LHCN-M2 (cell line): ENCODE measurements at regions not wholly inside any gene's neighbourhood (a gene's known extent, or its start where the extent isn't known, plus 50 kb on each side); places are given as distances from the start of the nearest gene placed in this dataset.
A peak's percentile ranks its signal among the peaks of the same experiment; 100 is the strongest.

Experiments used
- DNase-seq: peaks from one replicate; pipeline ENCODE4 v3.0.0-alpha.2; 2012; ENCODE audit warnings: low read depth

DNA sequence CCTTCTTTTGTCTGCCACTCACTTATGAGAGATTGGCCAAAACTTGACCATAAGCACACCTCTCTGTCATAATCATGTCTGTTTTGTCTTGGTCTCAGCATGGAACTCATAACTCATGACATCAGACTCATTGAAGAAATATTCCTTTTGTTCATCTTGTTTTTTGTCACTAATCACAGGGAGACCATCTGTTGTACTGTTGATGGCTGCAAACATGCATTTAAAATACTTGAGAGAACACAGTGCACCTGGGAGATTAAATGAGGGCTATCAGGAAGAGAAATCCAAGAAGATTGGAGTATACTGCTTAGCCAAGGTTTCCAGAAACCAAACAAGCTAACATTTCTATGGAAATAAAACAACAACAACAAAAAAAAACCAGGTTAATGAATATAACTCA, 689.7 kb downstream of the EPM2A start:
- DNase-seq = peak; percentile 31

GRCh38 chr6:145047891-145048290, 687.4 kb downstream of the EPM2A start:
- no peak for DNase-seq

DNA sequence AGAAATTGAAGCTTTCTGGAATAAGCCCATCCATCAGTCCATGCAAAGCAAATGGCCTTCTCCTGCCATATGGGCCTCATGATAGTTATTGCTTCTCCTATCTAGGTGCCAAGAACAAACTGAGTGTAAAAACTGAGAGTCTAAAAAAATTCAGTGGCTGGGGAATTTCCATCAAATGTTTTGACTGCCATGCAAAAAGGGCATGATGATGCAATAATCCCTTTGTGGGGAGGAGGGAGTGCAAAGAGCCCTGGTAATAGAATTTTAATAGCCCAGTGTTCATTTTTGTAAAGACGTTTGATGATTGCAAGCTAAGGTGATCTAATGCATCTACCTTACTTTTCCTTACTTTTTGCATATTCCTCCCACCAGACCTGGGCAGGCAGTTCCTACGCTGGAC, 683.7 kb downstream of the EPM2A start:
- no peak for DNase-seq

- no peak for DNase-seq
Measured at GRCh38 chr6:145055567-145055966, 679.8 kb downstream of the EPM2A start.

DNA sequence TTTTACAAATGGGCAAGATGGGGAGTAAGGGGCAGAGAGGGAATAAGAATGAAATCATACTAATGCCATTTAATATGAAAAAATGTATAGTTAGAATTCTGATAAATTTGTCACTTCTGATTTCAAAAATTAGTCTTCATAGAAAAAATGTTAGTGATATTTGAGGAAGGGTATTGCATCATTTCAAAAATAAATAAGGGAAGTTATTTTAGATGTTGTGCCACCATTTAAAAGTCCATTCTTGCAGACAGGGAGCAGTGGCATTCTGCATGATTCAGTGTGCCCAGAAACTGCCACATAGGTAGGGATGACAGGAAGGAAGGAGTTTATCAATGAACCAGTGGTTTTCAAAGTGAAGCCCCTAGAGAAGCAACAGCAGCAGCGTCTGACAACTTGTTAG, 674.6 kb downstream of the EPM2A start:
- no peak for DNase-seq

GRCh38 chr6:145063091-145063490, 672.2 kb downstream of the EPM2A start:
- DNase-seq = no peak

GRCh38 chr6:145067430-145067829, 667.9 kb downstream of the EPM2A start:
- DNase-seq = no peak

DNA sequence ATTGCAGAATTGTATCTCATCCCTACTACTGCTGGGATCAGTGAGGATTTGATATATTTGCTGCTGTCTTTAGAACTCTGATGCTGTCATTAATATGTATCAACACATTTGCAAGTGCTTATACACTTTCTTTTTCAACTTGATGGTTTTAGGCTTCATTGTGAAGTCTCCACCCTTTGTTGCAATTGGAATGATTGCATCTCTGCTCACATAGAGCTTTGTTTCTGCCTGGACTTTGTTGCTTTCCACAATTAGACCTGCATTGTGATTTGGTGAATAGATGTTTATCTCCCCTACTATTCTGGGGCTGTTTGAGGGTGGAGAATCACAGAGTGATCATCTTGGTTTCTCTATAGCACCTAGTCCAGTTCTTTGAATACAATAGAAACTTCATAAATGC, 666.7 kb downstream of the EPM2A start:
- DNase-seq = no peak

GRCh38 chr6:145069966-145070365, 665.4 kb downstream of the EPM2A start:
- peak; percentile 59 for DNase-seq

- DNase-seq = peak; percentile 17
Measured at GRCh38 chr6:145070791-145071190, 664.5 kb downstream of the EPM2A start.

- peak; percentile 85 for DNase-seq
Measured at GRCh38 chr6:145071836-145072235, 663.5 kb downstream of the EPM2A start.

DNA sequence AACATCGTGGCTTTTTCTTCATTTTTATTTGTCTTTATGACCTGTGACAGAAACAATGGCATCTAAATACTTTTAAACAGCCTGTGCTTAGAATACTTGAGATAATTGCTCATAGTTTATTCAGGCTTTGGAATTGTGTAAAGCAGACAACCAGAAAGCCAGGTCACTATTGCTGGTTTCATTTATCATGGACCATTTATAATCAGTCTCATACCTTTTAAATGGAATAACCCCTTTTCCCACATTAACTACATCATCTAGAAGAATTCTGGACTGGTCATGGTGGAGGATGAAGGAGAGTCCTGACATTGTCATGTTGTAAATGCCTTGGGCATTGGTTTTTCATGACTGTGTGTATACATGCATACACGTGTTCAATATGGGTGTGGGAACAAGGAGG, 661.5 kb downstream of the EPM2A start:
- no peak for DNase-seq

- no peak for DNase-seq
Measured at GRCh38 chr6:145074805-145075204, 660.5 kb downstream of the EPM2A start.

GRCh38 chr6:145075425-145075824, 659.9 kb downstream of the EPM2A start:
- no peak for DNase-seq

DNA sequence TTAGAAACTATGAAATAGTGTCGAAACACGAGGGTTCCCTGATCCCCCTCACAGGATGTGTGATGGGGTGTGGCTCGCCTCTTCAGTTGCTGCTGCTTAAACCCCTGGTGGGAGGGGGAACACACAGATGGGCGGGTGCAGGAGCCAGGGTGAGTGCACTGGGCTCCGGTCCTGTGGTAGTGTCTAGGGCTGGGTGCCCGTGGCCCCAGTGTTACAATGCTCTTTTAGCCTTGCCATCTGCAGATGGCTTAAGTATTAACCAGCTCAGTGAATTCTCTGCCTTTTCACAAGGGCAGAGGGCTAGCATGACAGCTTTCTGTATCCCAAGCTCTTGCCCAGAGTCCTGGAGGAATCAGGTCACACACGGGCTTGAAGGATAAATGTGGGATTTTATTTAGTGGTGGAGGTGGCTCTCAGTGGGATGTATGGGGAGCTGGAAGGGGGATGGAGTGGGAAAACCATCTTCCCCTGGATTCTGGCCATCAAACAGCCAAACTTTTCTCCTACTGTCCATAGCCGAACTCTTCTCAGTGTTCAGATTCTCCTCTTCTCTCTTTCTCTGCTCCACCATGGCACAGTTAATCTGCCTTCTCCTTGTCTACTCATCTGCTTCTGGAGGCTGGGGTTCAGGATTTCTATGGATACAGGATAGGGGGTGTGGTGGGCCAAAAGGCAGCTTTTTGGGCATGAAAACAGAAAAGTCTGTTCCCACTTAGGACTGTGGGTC, 659.0 kb downstream of the EPM2A start:
- DNase-seq = no peak

- DNase-seq = no peak
Measured at GRCh38 chr6:145077382-145077781, 657.9 kb downstream of the EPM2A start.

- no peak for DNase-seq
Measured at GRCh38 chr6:145080651-145081050, 654.7 kb downstream of the EPM2A start.

GRCh38 chr6:145081677-145082076, 653.6 kb downstream of the EPM2A start:
- DNase-seq = no peak

DNA sequence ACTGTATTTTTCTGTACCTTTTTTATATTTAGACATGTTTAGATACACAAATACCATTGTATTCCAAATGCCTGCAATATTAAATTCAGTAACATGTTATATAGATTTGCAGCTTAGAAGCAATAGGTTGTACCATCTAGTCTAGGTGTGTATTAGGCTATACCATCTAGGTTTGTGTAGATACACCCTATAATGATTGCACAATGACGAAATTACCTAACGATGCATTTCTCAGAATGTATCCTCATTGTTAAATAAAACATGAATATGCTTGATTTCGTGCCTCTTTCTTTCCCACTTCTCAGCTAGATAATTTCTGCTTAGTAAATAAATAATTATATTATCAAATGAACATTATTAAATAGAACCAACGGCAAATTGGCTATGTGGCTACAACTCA, 653.0 kb downstream of the EPM2A start:
- DNase-seq = no peak

DNA sequence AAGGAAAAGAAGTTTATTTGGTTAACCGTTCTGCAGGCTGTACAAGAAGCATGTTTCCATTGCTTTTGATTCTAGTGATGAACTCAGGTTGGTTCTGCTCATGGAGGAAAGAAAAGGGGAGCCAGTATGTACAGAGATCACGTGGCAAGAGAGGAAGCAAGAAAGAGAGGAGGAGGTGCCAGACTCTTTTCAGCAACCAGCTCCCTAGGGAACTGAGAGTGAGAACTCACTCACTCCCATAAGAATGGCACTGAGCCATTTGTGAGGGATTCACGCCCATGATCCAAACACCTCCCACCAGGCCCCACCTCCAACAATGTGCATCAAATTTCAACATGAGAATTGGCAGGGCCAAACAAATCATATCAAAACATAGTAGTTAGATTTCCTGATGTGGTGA, 649.1 kb downstream of the EPM2A start:
- DNase-seq = peak; percentile 67

GRCh38 chr6:145087034-145087433, 648.3 kb downstream of the EPM2A start:
- peak; percentile 87 for DNase-seq

GRCh38 chr6:145090801-145091585, 644.3 kb downstream of the EPM2A start:
- no peak for DNase-seq

DNA sequence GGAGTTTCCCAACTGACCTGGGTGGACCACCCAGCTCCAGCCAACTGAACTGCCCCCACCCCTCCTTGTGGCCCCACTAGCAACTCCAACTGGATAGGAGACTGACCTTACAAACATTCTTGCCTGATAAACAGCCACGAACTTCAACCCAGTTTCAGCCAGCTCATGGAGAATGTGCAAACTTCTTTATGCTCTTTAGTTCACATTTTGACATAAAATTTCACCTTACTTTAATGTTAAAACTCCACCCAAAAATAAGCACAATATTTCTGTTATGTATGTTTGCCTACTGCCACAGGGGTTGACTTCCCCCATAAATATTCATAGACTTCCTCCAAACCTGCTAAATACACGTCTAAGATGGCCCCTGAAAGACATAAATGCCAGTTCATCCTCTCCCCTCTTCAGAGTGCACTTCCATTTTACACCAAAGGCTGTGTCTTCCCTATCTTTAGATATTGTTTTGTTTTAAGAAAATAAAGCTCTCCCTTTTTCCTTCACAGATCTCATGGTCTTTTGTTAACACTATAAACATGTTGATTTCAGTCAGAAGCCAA, 643.7 kb downstream of the EPM2A start:
- DNase-seq = no peak
